Heart left ventricle (tissue), 13 donors: ENCODE measurements at regions not wholly inside any gene's neighbourhood (a gene's known extent, or its start where the extent isn't known, plus 50 kb on each side); places are given as distances from the start of the nearest gene placed in this dataset.

ENCODE experiments used
- CTCF ChIP-seq, 12 donors: fragments of 200-600 bp; sonication (generic) in 4 of 12; IDR thresholded peaks; one replicate each; pipeline versions ENCODE4 v1.5.0 to v1.8.0; 2018 to 2022; ENCODE audit warnings: antibody characterized with exemption in 12 of 12, mild to moderate bottlenecking in 5 of 12
- POLR2A ChIP-seq, 2 donors: fragments of 450-650 bp; IDR thresholded peaks; one replicate each; pipeline ENCODE4 v1.6.1; 2017; ENCODE audit warnings: antibody characterized with exemption in 2 of 2, mild to moderate bottlenecking in 2 of 2, moderate library complexity in 2 of 2
- donor health status: ischemic (EF 13 %, LVEDD 7.1; RV severe dilation, severe dysfunction).
- donor health status: DM: no; HTN: yes; CAD: no.
- donor health status: DM: no; HTN: no; CAD: no.
- donor health status: ischemic (EF 25% LVEDD 6.9; RV normal size, moderate dysfunction).
- donor health status: ischemic (EF 25% LVEDD 5.7; RV mildly dilated, moderate dysfunction).
- donor health status: ischemic (EF 35%, LVEDD 5.7; RV mildly dilated, moderate dysfunction).
- donor health status: nonischemic (EF 11% LVEDD 7.7; RV severe dilation, severe dysfunction).
- donor health status: DM: yes; HTN: yes; CAD: no.
- donor health status: PGD.
- donor health status: ischemic (EF 29% LVEDD 5.4; RV normal size, mild dysfunction).
- donor health status: nonischemic (EF 23%, LVEDD 6.1; RV moderate dilation, normal function).

- TF ChIP-seq CTCF (IDR thresholded peaks at IDR 0.05) (no peak), POLR2A (IDR thresholded peaks at IDR 0.05) (no peak)
Measured at GRCh38 chr3:118488732-118489131, 545.9 kb downstream of the IGSF11 start.
